ENCODE measurements at regions not wholly inside any gene's neighbourhood (a gene's known extent, or its start where the extent isn't known, plus 50 kb on each side); places are given as distances from the start of the nearest gene placed in this dataset.
"Not testable (repeated sequence)": the region's sequence is repeated elsewhere in the genome, so short reads cannot be mapped to it uniquely, and the experiment has no call there.

GRCh38 chr13:80707000-80707983 is 366.4 kb upstream of the SPRY2 start:
- no peak for TF ChIP-seq FOXP2 (optimal IDR thresholded peaks at IDR 0.05; ENCODE audit: control extremely low read depth, extremely low read length, insufficient read depth)
- no peak for TF ChIP-seq POLR2AphosphoS5 (IDR thresholded peaks at IDR 0.05; ENCODE audit: borderline replicate concordance, low read depth, low read length)
- TF ChIP-seq EZH2 (IDR thresholded peaks at IDR 0.05) = no peak
- Histone ChIP-seq H3K4me3 (no peak overlapping the region), H3K9ac (ENCODE audit: insufficient read length) (no peak overlapping the region), H3K36me3 (ENCODE audit: insufficient read depth, low read length) (no peaks in the 10 kb centered on the region), H3K27ac (no peak overlapping the region), H3K9me3 (ENCODE audit: low read depth, low read length) (no peaks in the 10 kb centered on the region)
- DNase-seq (ENCODE audit: low read depth, low spot score) = no peak

GRCh38 chr13:80706164-80706471 is 365.2 kb upstream of the SPRY2 start:
- Histone ChIP-seq H3K9me3 (ENCODE audit: low read depth, low read length) (no peaks in the 10 kb centered on the region), H3K36me3 (ENCODE audit: insufficient read depth, low read length) (no peaks in the 10 kb centered on the region), H3K27ac (no peak overlapping the region), H3K4me3 (no peak overlapping the region), H3K9ac (ENCODE audit: insufficient read length) (no peak overlapping the region)
- TF ChIP-seq FOXP2 (optimal IDR thresholded peaks at IDR 0.05; ENCODE audit: control extremely low read depth, extremely low read length, insufficient read depth) (no peak), POLR2AphosphoS5 (IDR thresholded peaks at IDR 0.05; ENCODE audit: borderline replicate concordance, low read depth, low read length) (no peak), EZH2 (IDR thresholded peaks at IDR 0.05) (no peak)
- no peak for DNase-seq (ENCODE audit: low read depth, low spot score)

DNA sequence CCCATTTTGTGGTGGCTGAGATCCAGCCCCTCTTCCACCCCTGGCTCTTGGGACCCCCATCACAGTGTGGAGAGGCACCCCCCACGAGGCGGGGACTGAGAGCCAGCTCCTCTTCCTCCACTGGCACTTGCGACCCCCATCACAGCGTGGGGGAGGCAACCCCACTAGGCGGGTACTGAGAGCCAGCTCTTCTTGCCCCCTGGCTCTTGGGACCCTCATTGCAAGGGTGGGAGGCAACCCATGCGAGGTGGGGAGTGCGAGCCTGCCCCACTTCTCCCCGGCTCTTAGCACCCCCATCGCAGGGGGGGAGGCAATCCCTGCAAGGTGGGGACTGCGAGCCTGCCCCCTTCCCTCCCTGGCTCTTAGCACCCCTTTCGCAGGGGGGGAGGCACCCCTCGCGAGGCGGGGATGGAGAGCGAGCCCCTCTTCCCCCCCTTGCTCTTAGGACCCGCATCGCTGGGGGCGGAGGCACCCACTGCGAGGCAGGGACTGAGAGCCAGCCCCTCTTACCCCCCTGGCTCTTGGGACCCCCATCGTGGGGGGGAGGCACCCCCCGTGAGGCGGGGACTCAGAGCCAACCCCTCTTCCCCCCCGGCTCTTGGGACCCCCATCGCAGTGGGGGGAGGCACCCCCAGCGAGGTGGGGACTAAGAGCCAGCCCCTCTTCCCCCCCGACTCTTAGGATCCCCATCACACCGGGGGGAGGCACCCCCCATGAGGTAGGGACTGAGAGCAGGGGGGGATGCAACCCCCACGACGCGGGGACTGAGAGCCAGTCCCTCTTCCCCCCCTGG is 364.6 kb upstream of the SPRY2 start:
- TF ChIP-seq EZH2 (IDR thresholded peaks at IDR 0.05) = no peak
- TF ChIP-seq POLR2AphosphoS5 (IDR thresholded peaks at IDR 0.05; ENCODE audit: borderline replicate concordance, low read depth, low read length) = no peak
- no peak for TF ChIP-seq FOXP2 (optimal IDR thresholded peaks at IDR 0.05; ENCODE audit: control extremely low read depth, extremely low read length, insufficient read depth)
- no peaks in the 10 kb centered on the region for H3K9me3 ChIP-seq (ENCODE audit: low read depth, low read length)
- H3K27ac ChIP-seq = no peak overlapping the region
- no peak overlapping the region for H3K4me3 ChIP-seq
- no peak for DNase-seq (ENCODE audit: low read depth, low spot score)
- no peaks in the 10 kb centered on the region for H3K36me3 ChIP-seq (ENCODE audit: insufficient read depth, low read length)
- H3K9ac ChIP-seq (ENCODE audit: insufficient read length) = no peak overlapping the region

DNA sequence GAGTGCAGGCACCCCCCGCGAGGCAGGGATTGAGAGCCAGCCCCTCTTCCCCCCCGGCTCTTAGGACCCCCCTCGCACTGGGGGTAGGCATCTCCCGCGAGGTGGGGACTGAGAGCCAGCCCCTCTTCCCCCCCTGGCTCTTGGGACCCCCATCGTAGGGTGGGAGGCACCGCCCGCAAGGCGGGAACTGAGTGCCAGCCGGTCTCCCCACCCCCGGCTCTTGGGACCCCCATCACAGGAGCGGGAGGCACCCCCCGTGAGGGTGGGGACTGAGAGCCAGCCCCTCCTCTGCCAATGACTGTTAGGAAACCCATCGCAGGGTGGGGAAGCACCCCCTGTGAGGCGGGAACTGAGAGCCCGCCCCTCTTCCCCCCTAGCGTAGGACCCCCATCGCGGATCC is 363.4 kb upstream of the SPRY2 start:
- no peak for DNase-seq (ENCODE audit: low read depth, low spot score)
- no peak overlapping the region for H3K4me3 ChIP-seq
- H3K9me3 ChIP-seq (ENCODE audit: low read depth, low read length) = no peaks in the 10 kb centered on the region
- H3K36me3 ChIP-seq (ENCODE audit: insufficient read depth, low read length) = no peaks in the 10 kb centered on the region
- H3K9ac ChIP-seq (ENCODE audit: insufficient read length) = no peak overlapping the region
- TF ChIP-seq EZH2 (IDR thresholded peaks at IDR 0.05) = no peak
- TF ChIP-seq POLR2AphosphoS5 (IDR thresholded peaks at IDR 0.05; ENCODE audit: borderline replicate concordance, low read depth, low read length) = no peak
- no peak for TF ChIP-seq FOXP2 (optimal IDR thresholded peaks at IDR 0.05; ENCODE audit: control extremely low read depth, extremely low read length, insufficient read depth)
- no peak overlapping the region for H3K27ac ChIP-seq

DNA sequence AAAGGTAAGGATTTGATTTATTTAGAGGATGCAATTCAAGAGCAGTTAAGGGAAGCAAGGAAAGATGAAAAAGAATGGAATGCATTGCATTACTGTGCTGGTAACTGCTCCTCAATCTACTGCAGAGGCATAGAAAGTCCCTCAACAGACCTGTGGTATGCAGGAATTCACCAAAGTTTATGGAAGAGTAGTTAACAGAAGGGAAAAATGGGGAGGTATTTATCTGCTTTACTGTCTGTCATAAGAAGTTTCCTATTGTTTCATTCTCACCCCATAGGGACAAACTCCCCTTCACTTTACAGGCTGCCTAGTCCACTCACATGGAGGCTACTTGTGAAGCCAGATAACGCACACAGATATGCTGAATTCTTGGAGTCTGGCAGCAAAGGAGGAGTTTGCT is 354.9 kb upstream of the SPRY2 start:
- no peak for DNase-seq (ENCODE audit: low read depth, low spot score)
- H3K36me3 ChIP-seq (ENCODE audit: insufficient read depth, low read length) = no peaks in the 10 kb centered on the region
- TF ChIP-seq FOXP2 (optimal IDR thresholded peaks at IDR 0.05; ENCODE audit: control extremely low read depth, extremely low read length, insufficient read depth) (no peak), POLR2AphosphoS5 (IDR thresholded peaks at IDR 0.05; ENCODE audit: borderline replicate concordance, low read depth, low read length) (no peak), EZH2 (IDR thresholded peaks at IDR 0.05) (no peak)
- H3K9me3 ChIP-seq (ENCODE audit: low read depth, low read length) = no peaks in the 10 kb centered on the region
- H3K9ac ChIP-seq (ENCODE audit: insufficient read length) = no peak overlapping the region
- H3K27ac ChIP-seq = no peak overlapping the region
- H3K4me3 ChIP-seq = no peak overlapping the region

- H3K27ac ChIP-seq; DNase-seq (ENCODE audit: low read depth, low spot score); H3K9ac ChIP-seq (ENCODE audit: insufficient read length); H3K36me3 ChIP-seq (ENCODE audit: insufficient read depth, low read length); H3K4me3 ChIP-seq; H3K9me3 ChIP-seq (ENCODE audit: low read depth, low read length): not testable (repeated sequence)
Observed at GRCh38 chr13:80691814-80692213, 350.9 kb upstream of the SPRY2 start.

DNA sequence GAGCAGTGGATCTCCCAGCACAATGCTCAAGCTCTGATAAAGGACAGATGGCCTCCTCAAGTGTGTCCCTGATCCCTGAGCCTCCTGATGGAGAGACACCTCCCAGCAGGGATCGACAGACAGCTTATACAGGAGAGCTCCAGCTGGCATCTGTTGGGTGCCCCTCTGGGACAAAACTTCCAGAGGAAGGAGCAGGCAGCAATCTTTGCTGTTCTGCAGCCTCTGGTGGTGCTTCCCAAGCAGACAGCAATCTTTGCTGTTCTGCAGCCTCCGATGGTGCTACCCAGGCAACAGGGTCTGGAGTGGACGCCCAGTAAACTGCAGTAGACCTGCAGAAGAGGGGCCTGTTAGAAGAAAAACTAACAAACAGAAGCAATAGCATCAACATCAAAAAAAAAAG is 349.3 kb upstream of the SPRY2 start:
- Histone ChIP-seq H3K4me3 (no peak overlapping the region), H3K9ac (ENCODE audit: insufficient read length) (no peak overlapping the region), H3K27ac (no peak overlapping the region), H3K36me3 (ENCODE audit: insufficient read depth, low read length) (no peaks in the 10 kb centered on the region), H3K9me3 (ENCODE audit: low read depth, low read length) (no peaks in the 10 kb centered on the region)
- no peak for TF ChIP-seq EZH2 (IDR thresholded peaks at IDR 0.05)
- TF ChIP-seq POLR2AphosphoS5 (IDR thresholded peaks at IDR 0.05; ENCODE audit: borderline replicate concordance, low read depth, low read length) = no peak
- TF ChIP-seq FOXP2 (optimal IDR thresholded peaks at IDR 0.05; ENCODE audit: control extremely low read depth, extremely low read length, insufficient read depth) = no peak
- DNase-seq (ENCODE audit: low read depth, low spot score) = no peak

- no peak for DNase-seq (ENCODE audit: low read depth, low spot score)
- H3K27ac ChIP-seq = no peak overlapping the region
- TF ChIP-seq FOXP2 (optimal IDR thresholded peaks at IDR 0.05; ENCODE audit: control extremely low read depth, extremely low read length, insufficient read depth) = no peak
- TF ChIP-seq EZH2 (IDR thresholded peaks at IDR 0.05) = no peak
- no peak for TF ChIP-seq POLR2AphosphoS5 (IDR thresholded peaks at IDR 0.05; ENCODE audit: borderline replicate concordance, low read depth, low read length)
- no peak overlapping the region for H3K4me3 ChIP-seq
- no peaks in the 10 kb centered on the region for H3K36me3 ChIP-seq (ENCODE audit: insufficient read depth, low read length)
- no peaks in the 10 kb centered on the region for H3K9me3 ChIP-seq (ENCODE audit: low read depth, low read length)
- no peak overlapping the region for H3K9ac ChIP-seq (ENCODE audit: insufficient read length)
Observed at GRCh38 chr13:80688593-80688992, 347.7 kb upstream of the SPRY2 start.

Measured in SK-N-MC (cell line).